GM18520 (cell line): ENCODE measurements at regions not wholly inside any gene's neighbourhood (a gene's known extent, or its start where the extent isn't known, plus 50 kb on each side); places are given as distances from the start of the nearest gene placed in this dataset.
"Not testable (repeated sequence)": the region's sequence is repeated elsewhere in the genome, so short reads cannot be mapped to it uniquely, and the experiment has no call there.

Experiments used
- ATAC-seq: cut with Tn5 transposase; IDR thresholded peaks from one replicate; pipeline ENCODE4 v1.9.1; 2021; ENCODE audit not compliant: unreplicated experiment

GRCh38 chr1:58966103-58966916, 182.5 kb upstream of the JUN start:
- ATAC-seq, result no peak

GRCh38 chr1:58966917-58967740, 183.3 kb upstream of the JUN start:
- ATAC-seq, result no peak

- peak; percentile 77 for ATAC-seq
Measured at GRCh38 chr1:58968360-58968952, 184.6 kb upstream of the JUN start.

GRCh38 chr1:58969176-58969575, 185.3 kb upstream of the JUN start:
- not testable (repeated sequence) for ATAC-seq

- no peak for ATAC-seq
Measured at GRCh38 chr1:58971629-58972140, 187.8 kb upstream of the JUN start.

- ATAC-seq, result no peak
Measured at GRCh38 chr1:58975888-58976287, 192.0 kb upstream of the JUN start.

- ATAC-seq, result no peak
Measured at GRCh38 chr1:58976294-58976693, 192.4 kb upstream of the JUN start.

GRCh38 chr1:58977598-58977997, 193.8 kb upstream of the JUN start:
- ATAC-seq, result no peak

GRCh38 chr1:58978096-58978495, 194.2 kb upstream of the JUN start:
- ATAC-seq, result no peak

GRCh38 chr1:58979086-58979485, 195.2 kb upstream of the JUN start:
- ATAC-seq, result no peak

GRCh38 chr1:58979677-58980076, 195.8 kb upstream of the JUN start:
- no peak for ATAC-seq

GRCh38 chr1:58981392-58981791, 197.5 kb upstream of the JUN start:
- no peak for ATAC-seq

GRCh38 chr1:58982259-58982998, 198.6 kb upstream of the JUN start:
- no peak for ATAC-seq

GRCh38 chr1:58983162-58983561, 199.3 kb upstream of the JUN start:
- no peak for ATAC-seq

- ATAC-seq, result no peak
Measured at GRCh38 chr1:58983633-58984245, 199.9 kb upstream of the JUN start.

GRCh38 chr1:58986996-58987767, 203.3 kb upstream of the JUN start:
- ATAC-seq, result no peak

- no peak for ATAC-seq
Measured at GRCh38 chr1:58988752-58989151, 204.9 kb upstream of the JUN start.

- no peak for ATAC-seq
Measured at GRCh38 chr1:58989845-58990244, 206.0 kb upstream of the JUN start.

GRCh38 chr1:58991305-58991704, 207.5 kb upstream of the JUN start:
- no peak for ATAC-seq

- ATAC-seq, result no peak
Measured at GRCh38 chr1:58992643-58993042, 208.8 kb upstream of the JUN start.
